Sigmoid colon (tissue), 4 donors: ENCODE measurements at regions not wholly inside any gene's neighbourhood (a gene's known extent, or its start where the extent isn't known, plus 50 kb on each side); places are given as distances from the start of the nearest gene placed in this dataset.

Experiments used
- EP300 ChIP-seq, 4 donors: sonication (generic); formaldehyde crosslinking; IDR thresholded peaks; one replicate each; pipeline ENCODE4 v1.6.1; 2017; ENCODE audit warnings: antibody characterized with exemption in 4 of 4
- POLR2A ChIP-seq, 2 donors: fragments of 450-650 bp; IDR thresholded peaks; one replicate each; pipeline ENCODE4 v1.6.1; 2016; ENCODE audit warnings: antibody characterized with exemption in 2 of 2, mild to moderate bottlenecking in 2 of 2, moderate library complexity in 2 of 2
- POLR2AphosphoS5 ChIP-seq, 4 donors: sonication (generic); formaldehyde crosslinking; IDR thresholded peaks; one replicate each; pipeline ENCODE4 v1.6.1; 2017; ENCODE audit warnings: antibody characterized with exemption in 4 of 4
- TF ChIP-seq, protein P1 (sequence below), 4 experiments: fragments of 450-650 bp in 3 of 4; fragments of 200-600 bp in 1 of 4; IDR thresholded peaks; one replicate each; pipeline ENCODE4 v1.5.1; 2016 to 2019; ENCODE audit warnings: antibody characterized with exemption in 4 of 4, mild to moderate bottlenecking in 3 of 4, moderate library complexity in 2 of 4

DNA sequence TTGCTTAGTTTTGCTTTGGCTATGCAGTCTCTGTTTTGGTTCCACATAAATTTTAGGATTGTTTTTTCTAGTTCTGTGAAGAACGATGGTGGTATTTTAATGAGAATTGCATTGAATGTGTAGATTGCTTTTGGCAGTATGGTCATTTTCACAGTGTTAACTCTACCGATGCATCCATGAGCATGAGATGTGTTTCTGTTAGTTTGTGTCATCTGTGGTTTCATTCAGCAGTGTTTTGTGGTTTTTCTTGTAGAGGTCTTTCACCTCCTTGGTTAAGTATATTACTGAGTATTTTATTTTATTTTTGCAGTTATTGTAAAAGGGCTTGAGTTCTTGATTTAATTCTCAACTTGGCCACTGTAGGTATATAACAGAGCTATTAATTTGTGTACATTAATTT lies 78.2 kb upstream of the ZNF92 start:
- TF ChIP-seq POLR2A (IDR thresholded peaks at IDR 0.05) (no peak), EP300 (IDR thresholded peaks at IDR 0.05) (no peak), POLR2AphosphoS5 (IDR thresholded peaks at IDR 0.05) (no peak)
- TF ChIP-seq, protein P1, sequence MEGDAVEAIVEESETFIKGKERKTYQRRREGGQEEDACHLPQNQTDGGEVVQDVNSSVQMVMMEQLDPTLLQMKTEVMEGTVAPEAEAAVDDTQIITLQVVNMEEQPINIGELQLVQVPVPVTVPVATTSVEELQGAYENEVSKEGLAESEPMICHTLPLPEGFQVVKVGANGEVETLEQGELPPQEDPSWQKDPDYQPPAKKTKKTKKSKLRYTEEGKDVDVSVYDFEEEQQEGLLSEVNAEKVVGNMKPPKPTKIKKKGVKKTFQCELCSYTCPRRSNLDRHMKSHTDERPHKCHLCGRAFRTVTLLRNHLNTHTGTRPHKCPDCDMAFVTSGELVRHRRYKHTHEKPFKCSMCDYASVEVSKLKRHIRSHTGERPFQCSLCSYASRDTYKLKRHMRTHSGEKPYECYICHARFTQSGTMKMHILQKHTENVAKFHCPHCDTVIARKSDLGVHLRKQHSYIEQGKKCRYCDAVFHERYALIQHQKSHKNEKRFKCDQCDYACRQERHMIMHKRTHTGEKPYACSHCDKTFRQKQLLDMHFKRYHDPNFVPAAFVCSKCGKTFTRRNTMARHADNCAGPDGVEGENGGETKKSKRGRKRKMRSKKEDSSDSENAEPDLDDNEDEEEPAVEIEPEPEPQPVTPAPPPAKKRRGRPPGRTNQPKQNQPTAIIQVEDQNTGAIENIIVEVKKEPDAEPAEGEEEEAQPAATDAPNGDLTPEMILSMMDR (IDR thresholded peaks at IDR 0.05) = no peak
